ENCODE measurements at regions not wholly inside any gene's neighbourhood (a gene's known extent, or its start where the extent isn't known, plus 50 kb on each side); places are given as distances from the start of the nearest gene placed in this dataset.
A peak's percentile ranks its signal among the peaks of the same experiment; 100 is the strongest.

DNA sequence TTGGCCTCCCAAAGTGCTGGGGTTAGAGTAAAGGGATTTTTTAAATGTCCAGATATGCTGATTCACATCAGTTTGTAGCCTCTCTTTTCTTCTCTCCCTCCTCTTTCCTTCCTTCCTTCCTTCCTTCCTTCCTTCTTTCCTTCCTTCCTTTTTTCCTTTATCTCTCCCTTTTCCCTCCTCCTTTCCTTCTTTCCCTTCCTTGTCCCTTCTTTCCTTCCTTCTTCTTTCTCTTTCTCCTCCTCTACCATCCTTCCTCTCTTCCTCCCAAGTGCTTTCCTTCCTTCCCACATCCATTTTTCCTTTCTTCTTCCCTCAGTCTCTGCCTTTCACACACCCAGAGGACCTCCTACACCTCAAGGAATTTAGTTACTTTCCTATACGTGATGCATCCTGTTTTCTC lies 671.8 kb downstream of the HS3ST4 start:
- Histone ChIP-seq H4K20me1 (ENCODE audit: low read depth) (no peaks in the 10 kb centered on the region), H3K27me3 (no peaks in the 10 kb centered on the region), H3K4me3 (no peak overlapping the region), H3K36me3 (no peaks in the 10 kb centered on the region), H2AFZ (replicated peaks) (no peak overlapping the region), H3F3A (ENCODE audit: low read depth) (no peaks in the 10 kb centered on the region), H3K4me1 (no peaks in the 10 kb centered on the region), H3K9ac (no peak overlapping the region), H3K79me2 (ENCODE audit: low read depth) (no peaks in the 10 kb centered on the region), H3K4me2 (no peak overlapping the region), H3K9me3 (ENCODE audit: low read depth) (no peaks in the 10 kb centered on the region), H3K27ac (no peak overlapping the region)
- no peaks in the 10 kb centered on the region for H3K9me3 Mint-ChIP-seq
- no peak overlapping the region for H3K27ac Mint-ChIP-seq
- no peak overlapping the region for H3K4me3 Mint-ChIP-seq
- no peaks in the 10 kb centered on the region for H3K27me3 Mint-ChIP-seq (ENCODE audit: insufficient read depth, low read depth)
- TF ChIP-seq EZH2phosphoT487 (IDR thresholded peaks at IDR 0.05): no peak
- TF ChIP-seq, protein P1, sequence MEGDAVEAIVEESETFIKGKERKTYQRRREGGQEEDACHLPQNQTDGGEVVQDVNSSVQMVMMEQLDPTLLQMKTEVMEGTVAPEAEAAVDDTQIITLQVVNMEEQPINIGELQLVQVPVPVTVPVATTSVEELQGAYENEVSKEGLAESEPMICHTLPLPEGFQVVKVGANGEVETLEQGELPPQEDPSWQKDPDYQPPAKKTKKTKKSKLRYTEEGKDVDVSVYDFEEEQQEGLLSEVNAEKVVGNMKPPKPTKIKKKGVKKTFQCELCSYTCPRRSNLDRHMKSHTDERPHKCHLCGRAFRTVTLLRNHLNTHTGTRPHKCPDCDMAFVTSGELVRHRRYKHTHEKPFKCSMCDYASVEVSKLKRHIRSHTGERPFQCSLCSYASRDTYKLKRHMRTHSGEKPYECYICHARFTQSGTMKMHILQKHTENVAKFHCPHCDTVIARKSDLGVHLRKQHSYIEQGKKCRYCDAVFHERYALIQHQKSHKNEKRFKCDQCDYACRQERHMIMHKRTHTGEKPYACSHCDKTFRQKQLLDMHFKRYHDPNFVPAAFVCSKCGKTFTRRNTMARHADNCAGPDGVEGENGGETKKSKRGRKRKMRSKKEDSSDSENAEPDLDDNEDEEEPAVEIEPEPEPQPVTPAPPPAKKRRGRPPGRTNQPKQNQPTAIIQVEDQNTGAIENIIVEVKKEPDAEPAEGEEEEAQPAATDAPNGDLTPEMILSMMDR (IDR thresholded peaks at IDR 0.05): no peak
- peaks cover 19% of the 10 kb centered on the region for H3K4me1 Mint-ChIP-seq
- no peaks in the 10 kb centered on the region for H3K36me3 Mint-ChIP-seq
- no peak for DNase-seq (ENCODE audit: low spot score)

GRCh38 chr16:26365161-26365940 lies 673.6 kb downstream of the HS3ST4 start:
- H3K4me2 ChIP-seq: no peak overlapping the region
- no peak overlapping the region for H3K9ac ChIP-seq
- H3K4me1 ChIP-seq: no peaks in the 10 kb centered on the region
- no peaks in the 10 kb centered on the region for H3K79me2 ChIP-seq (ENCODE audit: low read depth)
- Mint-ChIP-seq H3K27ac (peak overlapping the region; percentile 62), H3K4me3 (peak overlapping the region; percentile 44), H3K36me3 (no peaks in the 10 kb centered on the region), H3K9me3 (no peaks in the 10 kb centered on the region), H3K27me3 (ENCODE audit: insufficient read depth, low read depth) (no peaks in the 10 kb centered on the region), H3K4me1 (peaks cover 19% of the 10 kb centered on the region)
- H3K27me3 ChIP-seq: no peaks in the 10 kb centered on the region
- H3K9me3 ChIP-seq (ENCODE audit: low read depth): no peaks in the 10 kb centered on the region
- no peak overlapping the region for H3K4me3 ChIP-seq
- H4K20me1 ChIP-seq (ENCODE audit: low read depth): no peaks in the 10 kb centered on the region
- TF ChIP-seq EZH2 (IDR thresholded peaks at IDR 0.05) (no peak), EZH2phosphoT487 (IDR thresholded peaks at IDR 0.05) (no peak)
- TF ChIP-seq, protein P1 (IDR thresholded peaks at IDR 0.05): no peak
- no peak overlapping the region for H2AFZ ChIP-seq (replicated peaks)
- no peaks in the 10 kb centered on the region for H3F3A ChIP-seq (ENCODE audit: low read depth)
- H3K36me3 ChIP-seq: no peaks in the 10 kb centered on the region
- DNase-seq (ENCODE audit: low spot score): no peak
- no peak overlapping the region for H3K27ac ChIP-seq

DNA sequence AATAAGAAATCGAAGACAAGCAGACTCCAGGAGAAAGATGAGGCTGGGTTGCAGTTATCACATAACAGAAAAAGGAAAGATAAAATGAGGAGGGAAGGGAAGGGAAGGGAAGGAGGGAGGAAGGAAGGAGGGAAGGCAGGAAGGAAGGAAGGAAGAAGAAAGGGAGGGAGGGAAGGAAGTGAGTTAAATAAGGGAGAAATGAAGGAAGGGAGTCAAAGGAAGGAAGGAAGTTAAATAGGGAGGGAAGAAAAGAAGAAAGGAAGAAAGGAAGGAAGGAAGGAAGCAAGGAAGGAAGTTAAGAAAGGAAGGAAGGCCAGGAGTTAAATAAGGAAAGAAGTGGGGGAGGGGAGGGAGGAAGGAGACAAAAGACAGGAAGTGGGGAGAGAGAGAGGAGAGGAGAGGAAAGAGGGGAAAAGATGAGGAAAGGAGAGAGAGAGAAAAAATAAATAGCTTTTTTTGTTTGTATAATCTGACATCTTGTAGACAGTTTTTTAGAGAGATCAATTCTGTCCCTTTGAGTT lies 679.6 kb downstream of the HS3ST4 start:
- no peak overlapping the region for H3K4me2 ChIP-seq
- H3K4me3 ChIP-seq: no peak overlapping the region
- no peaks in the 10 kb centered on the region for H3K4me1 ChIP-seq
- Mint-ChIP-seq H3K36me3 (no peaks in the 10 kb centered on the region), H3K27ac (no peak overlapping the region), H3K9me3 (no peaks in the 10 kb centered on the region), H3K27me3 (ENCODE audit: insufficient read depth, low read depth) (no peaks in the 10 kb centered on the region), H3K4me1 (peaks cover 2% of the 10 kb centered on the region), H3K4me3 (no peak overlapping the region)
- H2AFZ ChIP-seq (replicated peaks): no peak overlapping the region
- no peak for DNase-seq (ENCODE audit: low spot score)
- no peaks in the 10 kb centered on the region for H3K36me3 ChIP-seq
- no peaks in the 10 kb centered on the region for H3K27me3 ChIP-seq
- H4K20me1 ChIP-seq (ENCODE audit: low read depth): no peaks in the 10 kb centered on the region
- no peaks in the 10 kb centered on the region for H3K79me2 ChIP-seq (ENCODE audit: low read depth)
- no peak overlapping the region for H3K9ac ChIP-seq
- no peak overlapping the region for H3K27ac ChIP-seq
- no peaks in the 10 kb centered on the region for H3F3A ChIP-seq (ENCODE audit: low read depth)
- no peaks in the 10 kb centered on the region for H3K9me3 ChIP-seq (ENCODE audit: low read depth)
- TF ChIP-seq EZH2phosphoT487 (IDR thresholded peaks at IDR 0.05) (no peak), EZH2 (IDR thresholded peaks at IDR 0.05) (no peak)
- TF ChIP-seq, protein P1 (IDR thresholded peaks at IDR 0.05): no peak
